Ectodermal cell (in vitro differentiated cells): ENCODE measurements at regions not wholly inside any gene's neighbourhood (a gene's known extent, or its start where the extent isn't known, plus 50 kb on each side); places are given as distances from the start of the nearest gene placed in this dataset.

ENCODE experiments used
- H3K27ac ChIP-seq: 2 replicates; pipeline ENCODE4 v1.7.0; 2013; ENCODE audit warnings: mild to moderate bottlenecking, low read depth, low read length; ENCODE audit not compliant: insufficient read depth, poor library complexity, severe bottlenecking
- H3K27me3 ChIP-seq: 2 replicates; pipeline ENCODE4 v1.7.0; 2013; ENCODE audit warnings: mild to moderate bottlenecking, low read length; ENCODE audit not compliant: insufficient read depth, control insufficient read depth, poor library complexity, severe bottlenecking
- H3K36me3 ChIP-seq: one replicate; pipeline ENCODE4 v1.7.0; 2013; ENCODE audit warnings: low read length; ENCODE audit not compliant: control insufficient read depth, insufficient read depth
- H3K4me1 ChIP-seq: one replicate; pipeline ENCODE4 v1.7.0; 2013; ENCODE audit warnings: low read length; ENCODE audit not compliant: control insufficient read depth, insufficient read depth
- H3K4me3 ChIP-seq: 2 replicates; pipeline ENCODE4 v1.7.0; 2013; ENCODE audit warnings: low read depth, low read length, control low read depth; ENCODE audit not compliant: insufficient read depth
- H3K9me3 ChIP-seq: 2 replicates; pipeline ENCODE4 v1.7.0; 2013; ENCODE audit warnings: mild to moderate bottlenecking, low read length, moderate library complexity; ENCODE audit not compliant: control insufficient read depth
- WGBS, 2 experiments: methylation state at CpG; one replicate each; pipeline ENCODE4 v1.1.7; 2013; ENCODE audit warnings: missing lambda C conversion rate in 2 of 2; 5-methylcytosine and 5-hydroxymethylcytosine counted together

GRCh38 chr6:21437581-21437980, 156.0 kb upstream of the SOX4 start:
- Histone ChIP-seq H3K4me1 (no peaks in the 10 kb centered on the region), H3K27me3 (no peaks in the 10 kb centered on the region), H3K4me3 (no peak overlapping the region), H3K36me3 (no peaks in the 10 kb centered on the region), H3K27ac (no peak overlapping the region), H3K9me3 (no peaks in the 10 kb centered on the region)
- 95 to 98% methylated on average over 2 of the region's 2 CpGs for WGBS, 2 experiments

- WGBS, 2 experiments: 92 to 93% methylated on average over 10 of the region's 10 CpGs
- no peak overlapping the region for H3K4me3 ChIP-seq
- no peaks in the 10 kb centered on the region for H3K36me3 ChIP-seq
- H3K27ac ChIP-seq: no peak overlapping the region
- H3K4me1 ChIP-seq: no peaks in the 10 kb centered on the region
- H3K27me3 ChIP-seq: no peaks in the 10 kb centered on the region
- H3K9me3 ChIP-seq: no peaks in the 10 kb centered on the region
Observed at GRCh38 chr6:21438237-21438985, 155.1 kb upstream of the SOX4 start.

- Histone ChIP-seq H3K4me3 (no peak overlapping the region), H3K4me1 (no peaks in the 10 kb centered on the region), H3K9me3 (no peaks in the 10 kb centered on the region), H3K27ac (no peak overlapping the region), H3K27me3 (no peaks in the 10 kb centered on the region), H3K36me3 (no peaks in the 10 kb centered on the region)
- WGBS, 2 experiments: 73% methylated on average over 1 of the region's 2 CpGs; no CpG with 5 or more reads in 1 of the 2 experiments
Observed at GRCh38 chr6:21438986-21439352, 154.6 kb upstream of the SOX4 start.

DNA sequence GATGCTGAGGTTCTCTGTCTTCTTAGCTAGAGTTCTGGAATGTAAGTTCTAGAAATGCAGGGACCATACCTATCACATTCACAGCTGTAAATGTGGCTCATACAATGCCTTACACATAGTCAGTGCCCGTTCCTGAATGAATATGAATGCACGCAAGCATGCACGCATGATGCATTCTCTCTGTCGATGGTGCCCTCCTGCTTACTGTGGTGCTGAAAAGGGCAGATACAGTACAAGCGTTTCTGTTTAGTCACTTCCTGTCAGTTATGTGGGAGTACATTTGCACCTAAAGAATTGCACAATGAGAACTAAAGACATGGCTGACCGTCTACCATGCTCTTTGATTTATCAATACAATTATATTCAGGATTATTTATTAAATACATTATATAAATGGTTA, 152.2 kb upstream of the SOX4 start:
- H3K4me3 ChIP-seq: no peak overlapping the region
- no peaks in the 10 kb centered on the region for H3K9me3 ChIP-seq
- H3K27me3 ChIP-seq: no peaks in the 10 kb centered on the region
- H3K4me1 ChIP-seq: no peaks in the 10 kb centered on the region
- WGBS, 2 experiments: 96 to 97% methylated on average over 5 of the region's 6 CpGs
- no peaks in the 10 kb centered on the region for H3K36me3 ChIP-seq
- no peak overlapping the region for H3K27ac ChIP-seq

GRCh38 chr6:21442874-21443273, 150.7 kb upstream of the SOX4 start:
- 94 to 100% methylated on average over 1 of the region's 1 CpG for WGBS, 2 experiments
- no peaks in the 10 kb centered on the region for H3K4me1 ChIP-seq
- H3K27ac ChIP-seq: no peak overlapping the region
- H3K9me3 ChIP-seq: no peaks in the 10 kb centered on the region
- no peak overlapping the region for H3K4me3 ChIP-seq
- H3K36me3 ChIP-seq: no peaks in the 10 kb centered on the region
- no peaks in the 10 kb centered on the region for H3K27me3 ChIP-seq

GRCh38 chr6:21444711-21445260, 148.8 kb upstream of the SOX4 start:
- WGBS, 2 experiments: 94% methylated on average over 10 of the region's 10 CpGs

GRCh38 chr6:21447987-21448386, 145.6 kb upstream of the SOX4 start:
- Histone ChIP-seq H3K4me1 (no peaks in the 10 kb centered on the region), H3K9me3 (no peaks in the 10 kb centered on the region), H3K27ac (no peak overlapping the region), H3K27me3 (no peaks in the 10 kb centered on the region), H3K36me3 (no peaks in the 10 kb centered on the region), H3K4me3 (no peak overlapping the region)
- 94 to 96% methylated on average over 4 to 5 of the region's 5 CpGs for WGBS, 2 experiments

More at GRCh38 chr6:21444711-21445260, 148.8 kb upstream of the SOX4 start:
- no peaks in the 10 kb centered on the region for H3K36me3 ChIP-seq
- H3K9me3 ChIP-seq: no peaks in the 10 kb centered on the region
- no peaks in the 10 kb centered on the region for H3K27me3 ChIP-seq
- no peak overlapping the region for H3K27ac ChIP-seq
- no peaks in the 10 kb centered on the region for H3K4me1 ChIP-seq
- no peak overlapping the region for H3K4me3 ChIP-seq

- 97 to 100% methylated on average over 1 of the region's 1 CpG for WGBS, 2 experiments
Observed at GRCh38 chr6:21448485-21449109, 145.0 kb upstream of the SOX4 start.

GRCh38 chr6:21450149-21450548, 143.4 kb upstream of the SOX4 start:
- Histone ChIP-seq H3K27ac (no peak overlapping the region), H3K27me3 (no peaks in the 10 kb centered on the region), H3K36me3 (no peaks in the 10 kb centered on the region), H3K9me3 (no peaks in the 10 kb centered on the region), H3K4me3 (no peak overlapping the region), H3K4me1 (no peaks in the 10 kb centered on the region)
- 94% methylated on average over 3 to 4 of the region's 4 CpGs for WGBS, 2 experiments

More at GRCh38 chr6:21448485-21449109, 145.0 kb upstream of the SOX4 start:
- no peaks in the 10 kb centered on the region for H3K4me1 ChIP-seq
- no peak overlapping the region for H3K4me3 ChIP-seq
- H3K27me3 ChIP-seq: no peaks in the 10 kb centered on the region
- no peak overlapping the region for H3K27ac ChIP-seq
- no peaks in the 10 kb centered on the region for H3K9me3 ChIP-seq
- no peaks in the 10 kb centered on the region for H3K36me3 ChIP-seq

DNA sequence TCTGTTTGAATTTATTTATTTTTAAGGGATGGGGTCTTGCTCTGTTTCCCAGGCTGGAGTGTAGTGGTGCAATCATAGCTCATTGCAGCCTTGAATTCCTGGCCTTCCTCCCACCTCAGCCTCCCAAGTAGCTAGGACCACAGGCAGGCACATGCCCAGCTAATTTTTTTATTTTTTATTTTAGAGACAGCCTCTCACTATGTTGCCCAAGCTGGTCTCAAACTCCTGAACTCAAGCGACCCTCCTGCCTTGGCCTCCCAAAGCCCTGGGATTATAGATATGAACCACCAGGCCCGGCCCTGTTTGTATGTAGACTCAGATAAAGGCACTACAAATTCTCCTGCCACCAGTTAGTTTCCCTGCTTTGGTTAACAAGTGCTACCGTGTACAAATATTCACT, 142.9 kb upstream of the SOX4 start:
- no peak overlapping the region for H3K27ac ChIP-seq
- H3K9me3 ChIP-seq: no peaks in the 10 kb centered on the region
- no peaks in the 10 kb centered on the region for H3K4me1 ChIP-seq
- no peaks in the 10 kb centered on the region for H3K27me3 ChIP-seq
- WGBS, 2 experiments: 89 to 93% methylated on average over 3 of the region's 3 CpGs
- no peak overlapping the region for H3K4me3 ChIP-seq
- no peaks in the 10 kb centered on the region for H3K36me3 ChIP-seq
